Activated CD8-positive, alpha-beta memory T cell treated with anti-CD3 and anti-CD28 coated beads, Interleukin-2, amount 50 U/mL, for 24 hours (primary cell): ENCODE measurements at regions not wholly inside any gene's neighbourhood (a gene's known extent, or its start where the extent isn't known, plus 50 kb on each side); places are given as distances from the start of the nearest gene placed in this dataset.
"Not testable (repeated sequence)": the region's sequence is repeated elsewhere in the genome, so short reads cannot be mapped to it uniquely, and the experiment has no call there.

Experiments used
- DNase-seq: peaks from one replicate; pipeline ENCODE4 v3.0.0-alpha.2; 2020; ENCODE audit errors: extremely low read depth

GRCh38 chr3:29140666-29141065 is 140.2 kb upstream of the RBMS3 start:
- no peak for DNase-seq

- no peak for DNase-seq
Measured at GRCh38 chr3:29141197-29141917, 139.5 kb upstream of the RBMS3 start.

- no peak for DNase-seq
Measured at GRCh38 chr3:29141918-29142275, 139.0 kb upstream of the RBMS3 start.

- no peak for DNase-seq
Measured at GRCh38 chr3:29143151-29143550, 137.7 kb upstream of the RBMS3 start.

- no peak for DNase-seq
Measured at GRCh38 chr3:29144361-29144760, 136.5 kb upstream of the RBMS3 start.

GRCh38 chr3:29144807-29145206 is 136.1 kb upstream of the RBMS3 start:
- DNase-seq: no peak

GRCh38 chr3:29145360-29145759 is 135.5 kb upstream of the RBMS3 start:
- DNase-seq: no peak

GRCh38 chr3:29152379-29152778 is 128.5 kb upstream of the RBMS3 start:
- no peak for DNase-seq

- DNase-seq: no peak
Measured at GRCh38 chr3:29153811-29154210, 127.1 kb upstream of the RBMS3 start.

GRCh38 chr3:29156086-29156715 is 124.7 kb upstream of the RBMS3 start:
- DNase-seq: no peak

- no peak for DNase-seq
Measured at GRCh38 chr3:29164825-29165224, 116.0 kb upstream of the RBMS3 start.

- DNase-seq: no peak
Measured at GRCh38 chr3:29167180-29167579, 113.7 kb upstream of the RBMS3 start.

- DNase-seq: no peak
Measured at GRCh38 chr3:29168081-29168480, 112.8 kb upstream of the RBMS3 start.

- no peak for DNase-seq
Measured at GRCh38 chr3:29168696-29169095, 112.2 kb upstream of the RBMS3 start.

GRCh38 chr3:29169451-29169850 is 111.4 kb upstream of the RBMS3 start:
- no peak for DNase-seq

GRCh38 chr3:29171043-29171990 is 109.6 kb upstream of the RBMS3 start:
- DNase-seq: no peak

- no peak for DNase-seq
Measured at GRCh38 chr3:29176501-29176900, 104.4 kb upstream of the RBMS3 start.

GRCh38 chr3:29178809-29179793 is 101.8 kb upstream of the RBMS3 start:
- DNase-seq: no peak

GRCh38 chr3:29181149-29181780 is 99.6 kb upstream of the RBMS3 start:
- DNase-seq: no peak

GRCh38 chr3:29181872-29182271 is 99.0 kb upstream of the RBMS3 start:
- no peak for DNase-seq

- DNase-seq: not testable (repeated sequence)
Measured at GRCh38 chr3:29182828-29183227, 98.0 kb upstream of the RBMS3 start.
